ENCODE measurements at regions not wholly inside any gene's neighbourhood (a gene's known extent, or its start where the extent isn't known, plus 50 kb on each side); places are given as distances from the start of the nearest gene placed in this dataset.

- TF ChIP-seq, protein P1, sequence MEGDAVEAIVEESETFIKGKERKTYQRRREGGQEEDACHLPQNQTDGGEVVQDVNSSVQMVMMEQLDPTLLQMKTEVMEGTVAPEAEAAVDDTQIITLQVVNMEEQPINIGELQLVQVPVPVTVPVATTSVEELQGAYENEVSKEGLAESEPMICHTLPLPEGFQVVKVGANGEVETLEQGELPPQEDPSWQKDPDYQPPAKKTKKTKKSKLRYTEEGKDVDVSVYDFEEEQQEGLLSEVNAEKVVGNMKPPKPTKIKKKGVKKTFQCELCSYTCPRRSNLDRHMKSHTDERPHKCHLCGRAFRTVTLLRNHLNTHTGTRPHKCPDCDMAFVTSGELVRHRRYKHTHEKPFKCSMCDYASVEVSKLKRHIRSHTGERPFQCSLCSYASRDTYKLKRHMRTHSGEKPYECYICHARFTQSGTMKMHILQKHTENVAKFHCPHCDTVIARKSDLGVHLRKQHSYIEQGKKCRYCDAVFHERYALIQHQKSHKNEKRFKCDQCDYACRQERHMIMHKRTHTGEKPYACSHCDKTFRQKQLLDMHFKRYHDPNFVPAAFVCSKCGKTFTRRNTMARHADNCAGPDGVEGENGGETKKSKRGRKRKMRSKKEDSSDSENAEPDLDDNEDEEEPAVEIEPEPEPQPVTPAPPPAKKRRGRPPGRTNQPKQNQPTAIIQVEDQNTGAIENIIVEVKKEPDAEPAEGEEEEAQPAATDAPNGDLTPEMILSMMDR (IDR thresholded peaks at IDR 0.05; ENCODE audit: low read depth, low read length, poor library complexity, severe bottlenecking) = no peak
- TF ChIP-seq EZH2phosphoT487 (IDR thresholded peaks at IDR 0.05; ENCODE audit: borderline replicate concordance, low read length) = no peak
Measured at GRCh38 chr5:117732264-117732663, 1157.6 kb upstream of the SEMA6A start.
